GM19467 (cell line): ENCODE measurements at regions not wholly inside any gene's neighbourhood (a gene's known extent, or its start where the extent isn't known, plus 50 kb on each side); places are given as distances from the start of the nearest gene placed in this dataset.

Experiments
- ATAC-seq: cut with Tn5 transposase; IDR thresholded peaks from one replicate; pipeline ENCODE4 v1.9.1; 2021; ENCODE audit warnings: mild to moderate bottlenecking, moderate library complexity; ENCODE audit not compliant: unreplicated experiment

GRCh38 chr7:19235680-19236079 is 90.5 kb upstream of the FERD3L start:
- no peak for ATAC-seq

GRCh38 chr7:19224951-19225350 is 79.7 kb upstream of the FERD3L start:
- ATAC-seq = no peak

- no peak for ATAC-seq
These were observed 70.2 kb upstream of the FERD3L start for GRCh38 chr7:19215412-19215811.

- no peak for ATAC-seq
These were observed 68.5 kb upstream of the FERD3L start for GRCh38 chr7:19213746-19214145.

- ATAC-seq = no peak
These were observed 65.7 kb upstream of the FERD3L start for GRCh38 chr7:19210893-19211413.

- ATAC-seq = no peak
These were observed 64.0 kb upstream of the FERD3L start for GRCh38 chr7:19209166-19209696.

GRCh38 chr7:19206721-19207120 is 61.5 kb upstream of the FERD3L start:
- ATAC-seq = no peak

GRCh38 chr7:19203686-19204085 is 58.5 kb upstream of the FERD3L start:
- ATAC-seq = no peak

GRCh38 chr7:19202599-19202998 is 57.4 kb upstream of the FERD3L start:
- ATAC-seq = no peak
